ENCODE measurements at regions not wholly inside any gene's neighbourhood (a gene's known extent, or its start where the extent isn't known, plus 50 kb on each side); places are given as distances from the start of the nearest gene placed in this dataset.

GRCh38 chr15:39453620-39454019 is 127.3 kb upstream of the THBS1 start:
- H3K4me3 ChIP-seq (ENCODE audit: low read depth, low read length) = no peak overlapping the region
- TF ChIP-seq CTCF (IDR thresholded peaks at IDR 0.05; ENCODE audit: borderline replicate concordance, insufficient read depth, low read depth, low read length) = no peak

- TF ChIP-seq CTCF (IDR thresholded peaks at IDR 0.05; ENCODE audit: borderline replicate concordance, insufficient read depth, low read depth, low read length) = no peak
- no peak overlapping the region for H3K4me3 ChIP-seq (ENCODE audit: low read depth, low read length)
These were observed 126.5 kb upstream of the THBS1 start for GRCh38 chr15:39454189-39454986.

- H3K4me3 ChIP-seq (ENCODE audit: low read depth, low read length) = no peak overlapping the region
- TF ChIP-seq CTCF (IDR thresholded peaks at IDR 0.05; ENCODE audit: borderline replicate concordance, insufficient read depth, low read depth, low read length) = no peak
These were observed 125.3 kb upstream of the THBS1 start for GRCh38 chr15:39455471-39455991.

GRCh38 chr15:39456159-39456558 is 124.7 kb upstream of the THBS1 start:
- no peak for TF ChIP-seq CTCF (IDR thresholded peaks at IDR 0.05; ENCODE audit: borderline replicate concordance, insufficient read depth, low read depth, low read length)
- no peak overlapping the region for H3K4me3 ChIP-seq (ENCODE audit: low read depth, low read length)

- TF ChIP-seq CTCF (IDR thresholded peaks at IDR 0.05; ENCODE audit: borderline replicate concordance, insufficient read depth, low read depth, low read length) = no peak
- no peak overlapping the region for H3K4me3 ChIP-seq (ENCODE audit: low read depth, low read length)
These were observed 124.1 kb upstream of the THBS1 start for GRCh38 chr15:39456582-39457330.

GRCh38 chr15:39458131-39458530 is 122.7 kb upstream of the THBS1 start:
- no peak overlapping the region for H3K4me3 ChIP-seq (ENCODE audit: low read depth, low read length)
- no peak for TF ChIP-seq CTCF (IDR thresholded peaks at IDR 0.05; ENCODE audit: borderline replicate concordance, insufficient read depth, low read depth, low read length)

Measured in GM12875 (cell line).